Lung (tissue), 11 donors: ENCODE measurements at regions not wholly inside any gene's neighbourhood (a gene's known extent, or its start where the extent isn't known, plus 50 kb on each side); places are given as distances from the start of the nearest gene placed in this dataset.

ENCODE experiments used
- ATAC-seq: fragments of 200-7000 bp; cut with Tn5 transposase; one replicate; pipeline ENCODE4 v1.9.1; 2020; ENCODE audit warnings: moderate number of reproducible peaks; ENCODE audit not compliant: insufficient read depth, low FRiP score
- DNase-seq, 3 donors: peaks; one replicate each; pipeline ENCODE4 v3.0.0-alpha.2; 2013 to 2017
- H3K27ac ChIP-seq, 2 donors: one replicate each; pipeline ENCODE4 v1.5.1; 2013; ENCODE audit warnings: mild to moderate bottlenecking in 2 of 2, moderate library complexity in 2 of 2, control low read depth in 1 of 2, inconsistent platforms in 1 of 2, low read depth in 1 of 2, low read length in 1 of 2
- H3K27me3 ChIP-seq, 3 donors: one replicate each; pipeline ENCODE4 v1.5.1; 2013; ENCODE audit warnings: low read length in 2 of 3; ENCODE audit not compliant: control insufficient read depth in 3 of 3, insufficient read depth in 3 of 3
- H3K36me3 ChIP-seq, 4 donors: one replicate each; pipeline ENCODE4 v1.5.1; 2013; ENCODE audit warnings: low read length in 4 of 4, mild to moderate bottlenecking in 1 of 4, moderate library complexity in 1 of 4; ENCODE audit not compliant: control insufficient read depth in 4 of 4, insufficient read depth in 4 of 4
- H3K4me1 ChIP-seq, 5 donors: one replicate each; pipeline ENCODE4 v1.5.1; 2013; ENCODE audit warnings: low read length in 5 of 5, mild to moderate bottlenecking in 2 of 5, moderate library complexity in 1 of 5; ENCODE audit not compliant: control insufficient read depth in 5 of 5, insufficient read depth in 5 of 5
- H3K4me3 ChIP-seq: one replicate; pipeline ENCODE4 v1.5.1; 2013; ENCODE audit warnings: mild to moderate bottlenecking, control low read depth, moderate library complexity
- H3K9ac ChIP-seq, 2 donors: one replicate each; pipeline ENCODE4 v1.5.1; 2013; ENCODE audit warnings: low read length in 2 of 2, control low read depth in 1 of 2; ENCODE audit not compliant: insufficient read depth in 1 of 2
- H3K9me3 ChIP-seq, 4 donors: one replicate each; pipeline ENCODE4 v1.5.1; 2013; ENCODE audit warnings: low read length in 3 of 4, mild to moderate bottlenecking in 1 of 4, moderate library complexity in 1 of 4; ENCODE audit not compliant: control insufficient read depth in 4 of 4, insufficient read depth in 3 of 4
- CTCF ChIP-seq: IDR thresholded peaks from 2 replicates; pipeline ENCODE4 v1.5.1; 2012; ENCODE audit warnings: mild to moderate bottlenecking; ENCODE audit errors: control extremely low read depth, extremely low read depth
- WGBS, 2 donors: extraction: QIAGEN DNeasy Blood & Tissue Kit; methylation state at CpG; one replicate each; pipeline ENCODE4 v1.1.7; 2013; 5-methylcytosine and 5-hydroxymethylcytosine counted together
- donor health status: control.
- donor health status: control.
- donor health status: Bipolar disorder and iron deficiency.
- donor health status: healthy.
- donor health status: DM: yes; HTN: yes; CAD: no.

GRCh38 chr4:161148051-161148450 is 1015.7 kb downstream of the FSTL5 start:
- ATAC-seq (no peak), DNase-seq (no peak)
- H3K4me1 ChIP-seq: no peaks in the 10 kb centered on the region
- H3K36me3 ChIP-seq: no peaks in the 10 kb centered on the region
- no peaks in the 10 kb centered on the region for H3K27me3 ChIP-seq
- no peak overlapping the region for H3K9ac ChIP-seq
- no peak overlapping the region for H3K27ac ChIP-seq
- H3K4me3 ChIP-seq: no peak overlapping the region
- H3K9me3 ChIP-seq: no peaks in the 10 kb centered on the region
- TF ChIP-seq CTCF: no peak
- WGBS, 2 donors: 75 to 76% methylated on average over 2 of the region's 2 CpGs

GRCh38 chr4:161143375-161143774 is 1020.4 kb downstream of the FSTL5 start:
- no peak for ATAC-seq
- H3K36me3 ChIP-seq: no peaks in the 10 kb centered on the region
- H3K9ac ChIP-seq: no peak overlapping the region
- H3K27ac ChIP-seq: no peak overlapping the region
- H3K4me3 ChIP-seq: no peak overlapping the region
- no peak for DNase-seq
- no peak for TF ChIP-seq CTCF
- H3K4me1 ChIP-seq: no peaks in the 10 kb centered on the region
- peaks cover 0 to 2% (median 0%) of the 10 kb centered on the region in 4 donors for H3K9me3 ChIP-seq
- WGBS, 2 donors: 88 to 91% methylated on average over 3 of the region's 3 CpGs
- H3K27me3 ChIP-seq: no peaks in the 10 kb centered on the region

GRCh38 chr4:161134795-161135194 is 1029.0 kb downstream of the FSTL5 start:
- Histone ChIP-seq H3K27me3 (no peaks in the 10 kb centered on the region), H3K36me3 (no peaks in the 10 kb centered on the region), H3K27ac (no peak overlapping the region), H3K4me1 (no peaks in the 10 kb centered on the region), H3K9me3 (peaks cover 0 to 6% (median 5%) of the 10 kb centered on the region in 4 donors), H3K9ac (no peak overlapping the region), H3K4me3 (no peak overlapping the region)
- no peak for TF ChIP-seq CTCF
- ATAC-seq (no peak), DNase-seq (no peak)
- WGBS, 2 donors: 52 to 61% methylated on average over 2 of the region's 2 CpGs

GRCh38 chr4:161133586-161134276 is 1030.1 kb downstream of the FSTL5 start:
- H3K9ac ChIP-seq: no peak overlapping the region
- no peak overlapping the region for H3K27ac ChIP-seq
- ATAC-seq: no peak
- no peak for TF ChIP-seq CTCF
- WGBS, 2 donors: 79 to 81% methylated on average over 4 of the region's 4 CpGs
- no peaks in the 10 kb centered on the region for H3K36me3 ChIP-seq
- no peak for DNase-seq
- H3K4me1 ChIP-seq: no peaks in the 10 kb centered on the region
- H3K27me3 ChIP-seq: no peaks in the 10 kb centered on the region
- no peak overlapping the region for H3K4me3 ChIP-seq
- H3K9me3 ChIP-seq: peaks cover 0 to 6% (median 5%) of the 10 kb centered on the region in 4 donors
